SK-N-SH (cell line): ENCODE measurements at regions not wholly inside any gene's neighbourhood (a gene's known extent, or its start where the extent isn't known, plus 50 kb on each side); places are given as distances from the start of the nearest gene placed in this dataset.
"Not testable (repeated sequence)": the region's sequence is repeated elsewhere in the genome, so short reads cannot be mapped to it uniquely, and the experiment has no call there.

Experiments
- CTCF ChIA-PET: fragments of 300-600, 350-600 bp; formaldehyde crosslinking; extraction: SDS; loops from one replicate; lab custom pipeline; 2021; lab: Yijun Ruan, JAX
- POLR2A ChIA-PET: fragments of 350-600 bp; sonication (Branson Sonifier 250); formaldehyde crosslinking; extraction: SDS; loops from one replicate; lab custom pipeline; 2020; ENCODE audit warnings: antibody characterized with exemption, inconsistent platforms; lab: Yijun Ruan, JAX
- DNase-seq: peaks from one replicate; pipeline ENCODE4 v3.0.0; 2012
- H2AFZ ChIP-seq: fragments of 200-600 bp; sonication (generic); 2 replicates; pipeline ENCODE4 v1.8.1; 2016; ENCODE audit warnings: antibody characterized with exemption, mild to moderate bottlenecking, low read depth
- H3F3A ChIP-seq: fragments of 200-600 bp; sonication (generic); replicated peaks from 2 replicates; pipeline ENCODE3; 2016; ENCODE audit warnings: antibody characterized with exemption, mild to moderate bottlenecking; ENCODE audit not compliant: insufficient read depth
- H3K27ac ChIP-seq, 2 experiments: fragments of 200-500 bp in 1 of 2; fragments of 200-600 bp in 1 of 2; sonication (Bioruptor generic) in 1 of 2; sonication (generic), shearing (Covaris generic) in 1 of 2; 2 replicates each; pipeline versions ENCODE4 v1.5.1 to v1.6.1; 2014 to 2016; ENCODE audit warnings: low read depth in 2 of 2, inconsistent platforms in 1 of 2, low read length in 1 of 2, mild to moderate bottlenecking in 1 of 2, mixed read lengths in 1 of 2
- H3K27me3 ChIP-seq: fragments of 200-600 bp; sonication (generic), shearing (Covaris generic); 2 replicates; pipeline ENCODE4 v1.6.1; 2016; ENCODE audit warnings: mixed run types; ENCODE audit not compliant: insufficient read depth
- H3K36me3 ChIP-seq, 2 experiments: fragments of 200-500 bp in 1 of 2; fragments of 200-600 bp in 1 of 2; sonication (Bioruptor generic) in 1 of 2; sonication (generic) in 1 of 2; replicated peaks in 1 of 2; 2 replicates each; pipeline versions ENCODE3 to v1.5.1; 2014 to 2016; ENCODE audit warnings: low read length in 1 of 2, mild to moderate bottlenecking in 1 of 2; ENCODE audit not compliant: insufficient read depth in 2 of 2, control insufficient read depth in 1 of 2
- H3K4me1 ChIP-seq, 2 experiments: fragments of 200-500 bp in 1 of 2; fragments of 200-600 bp in 1 of 2; sonication (Bioruptor generic) in 1 of 2; sonication (generic), shearing (Covaris generic) in 1 of 2; 2 replicates each; pipeline versions ENCODE4 v1.5.1 to v1.6.1; 2014 to 2016; ENCODE audit warnings: low read depth in 1 of 2, low read length in 1 of 2, mixed run types in 1 of 2; ENCODE audit not compliant: insufficient read depth in 2 of 2, control insufficient read depth in 1 of 2
- H3K4me2 ChIP-seq: fragments of 200-600 bp; sonication (generic), shearing (Covaris generic); 2 replicates; pipeline ENCODE4 v1.6.1; 2017; ENCODE audit warnings: mixed run types
- H3K4me3 ChIP-seq, 2 experiments: fragments of 200-500 bp in 1 of 2; fragments of 200-600 bp in 1 of 2; sonication (Bioruptor generic) in 1 of 2; sonication (generic), shearing (Covaris generic) in 1 of 2; 2 replicates each; pipeline versions ENCODE4 v1.5.1 to v1.8.1; 2014 to 2016; ENCODE audit warnings: low read depth in 2 of 2, inconsistent platforms in 1 of 2, low read length in 1 of 2, mild to moderate bottlenecking in 1 of 2, mixed read lengths in 1 of 2, moderate library complexity in 1 of 2
- H3K79me2 ChIP-seq: fragments of 200-600 bp; sonication (generic); 2 replicates; pipeline ENCODE4 v1.8.1; 2017; ENCODE audit warnings: mild to moderate bottlenecking; ENCODE audit not compliant: insufficient read depth
- H3K9ac ChIP-seq: fragments of 200-600 bp; sonication (generic); 2 replicates; pipeline ENCODE4 v1.6.1; 2017; ENCODE audit warnings: mixed run types
- H3K9me2 ChIP-seq: fragments of 200-600 bp; sonication (generic); 2 replicates; pipeline ENCODE4 v1.6.1; 2017; ENCODE audit warnings: mixed run types
- H3K9me3 ChIP-seq: fragments of 200-600 bp; sonication (generic); 2 replicates; pipeline ENCODE4 v1.6.1; 2017; ENCODE audit warnings: mixed run types, mild to moderate bottlenecking, moderate library complexity
- H4K20me1 ChIP-seq: fragments of 200-600 bp; sonication (generic); 2 replicates; pipeline ENCODE4 v1.6.1; 2017; ENCODE audit warnings: mild to moderate bottlenecking, mixed run types; ENCODE audit not compliant: insufficient read depth
- ELF1 ChIP-seq: IDR thresholded peaks from 2 replicates; pipeline ENCODE4 v1.4.0; 2012
- EP300 ChIP-seq, 2 experiments: IDR thresholded peaks; 2 replicates each; pipeline versions ENCODE4 v1.4.0 to v1.6.1; 2012; ENCODE audit warnings: borderline replicate concordance in 1 of 2, low read depth in 1 of 2, low read length in 1 of 2
- EZH2phosphoT487 ChIP-seq: fragments of 200-600 bp; sonication (generic); IDR thresholded peaks from 2 replicates; pipeline ENCODE4 v1.6.1; 2017; ENCODE audit warnings: low read depth, mixed run types, mild to moderate bottlenecking, antibody characterized with exemption, moderate library complexity, borderline replicate concordance
- FOXJ3 ChIP-seq: sonication (generic); formaldehyde crosslinking; IDR thresholded peaks from 2 replicates; pipeline ENCODE4 v1.5.1; 2020; ENCODE audit warnings: mild to moderate bottlenecking, missing genetic modification reagents
- FOXM1 ChIP-seq: IDR thresholded peaks from 2 replicates; pipeline ENCODE4 v1.4.0; 2012; ENCODE audit warnings: low read depth, mild to moderate bottlenecking
- GABPA ChIP-seq: IDR thresholded peaks from 2 replicates; pipeline ENCODE4 v1.4.0; 2012; ENCODE audit warnings: low read depth, mild to moderate bottlenecking
- GATA2 ChIP-seq: sonication (generic); formaldehyde crosslinking; IDR thresholded peaks from 2 replicates; pipeline ENCODE4 v1.5.0; 2020; ENCODE audit warnings: mild to moderate bottlenecking, missing genetic modification reagents
- MXI1 ChIP-seq: IDR thresholded peaks from 2 replicates; pipeline ENCODE4 v1.6.1; 2012; ENCODE audit warnings: mild to moderate bottlenecking, low read depth, low read length, improper control_type of control experiment
- POLR2AphosphoS5 ChIP-seq: IDR thresholded peaks from 2 replicates; pipeline ENCODE4 v1.6.1; 2012; ENCODE audit warnings: low read depth, low read length
- RAD21 ChIP-seq: IDR thresholded peaks from 2 replicates; pipeline ENCODE4 v1.6.1; 2012; ENCODE audit warnings: mild to moderate bottlenecking, low read length
- TCF12 ChIP-seq: IDR thresholded peaks from 2 replicates; pipeline ENCODE4 v1.4.0; 2012
- TEAD4 ChIP-seq: IDR thresholded peaks from 2 replicates; pipeline ENCODE4 v1.4.0; 2012; ENCODE audit warnings: mild to moderate bottlenecking, borderline replicate concordance; ENCODE audit not compliant: insufficient read depth
- YY1 ChIP-seq: IDR thresholded peaks from 2 replicates; pipeline ENCODE4 v1.4.0; 2012; ENCODE audit warnings: low read depth, mild to moderate bottlenecking
- WGBS: methylation state at CpG from one replicate; pipeline ENCODE4 v1.1.6; 2017; ENCODE audit warnings: low lambda C conversion rate; 5-methylcytosine and 5-hydroxymethylcytosine counted together
- TF ChIP-seq, protein P1 (sequence below): fragments of 150-350 bp; IDR thresholded peaks from 2 replicates; pipeline ENCODE4 v1.6.1; 2017; ENCODE audit warnings: antibody characterized with exemption, low read length, low read depth, borderline replicate concordance
- TF ChIP-seq, protein P2 (sequence below): fragments of 200-600 bp; sonication (generic); IDR thresholded peaks from 2 replicates; pipeline ENCODE4 v1.6.1; 2017; ENCODE audit warnings: antibody characterized with exemption, mild to moderate bottlenecking, moderate library complexity

DNA sequence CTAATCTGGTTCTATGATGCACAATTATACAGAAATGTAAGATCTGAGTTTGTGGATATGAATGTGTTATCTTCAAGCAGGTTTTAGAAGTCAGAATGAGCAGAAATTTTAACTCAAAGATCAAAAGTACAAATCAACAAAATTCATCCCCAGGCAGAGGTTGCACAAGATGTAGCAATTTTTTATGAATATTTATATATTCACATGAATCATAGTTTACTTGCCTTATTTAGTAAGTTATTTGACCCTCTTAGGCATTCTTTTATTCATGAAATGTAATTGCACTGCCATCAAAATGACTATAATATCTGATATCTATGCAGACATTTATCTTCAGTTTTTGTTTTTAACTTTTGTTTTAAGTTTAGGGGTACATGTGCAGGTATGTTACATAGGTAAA lies 103.1 kb upstream of the DAZL start:
- Histone ChIP-seq H3K79me2 (no peaks in the 10 kb centered on the region), H4K20me1 (no peaks in the 10 kb centered on the region), H2AFZ (no peak overlapping the region), H3K27ac (no peak overlapping the region), H3K27me3 (no peaks in the 10 kb centered on the region), H3K4me1 (no peaks in the 10 kb centered on the region), H3K9me3 (no peaks in the 10 kb centered on the region), H3K4me2 (no peak overlapping the region), H3K4me3 (no peak overlapping the region), H3K9ac (no peak overlapping the region), H3K9me2 (no peaks in the 10 kb centered on the region), H3F3A (no peaks in the 10 kb centered on the region), H3K36me3 (no peaks in the 10 kb centered on the region)
- DNase-seq: no peak
- no peak for TF ChIP-seq ELF1
- no peak for TF ChIP-seq MXI1
- TF ChIP-seq TEAD4: no peak
- TF ChIP-seq EP300 (IDR thresholded peaks at IDR 0.05; ENCODE audit: borderline replicate concordance in 1 of 2, low read depth in 1 of 2, low read length in 1 of 2): no peak
- no peak for TF ChIP-seq GABPA
- TF ChIP-seq POLR2AphosphoS5: no peak
- no peak for TF ChIP-seq TCF12
- no peak for TF ChIP-seq EZH2phosphoT487
- no peak for TF ChIP-seq GATA2
- no peak for TF ChIP-seq RAD21
- TF ChIP-seq FOXM1: no peak
- TF ChIP-seq, protein P1, sequence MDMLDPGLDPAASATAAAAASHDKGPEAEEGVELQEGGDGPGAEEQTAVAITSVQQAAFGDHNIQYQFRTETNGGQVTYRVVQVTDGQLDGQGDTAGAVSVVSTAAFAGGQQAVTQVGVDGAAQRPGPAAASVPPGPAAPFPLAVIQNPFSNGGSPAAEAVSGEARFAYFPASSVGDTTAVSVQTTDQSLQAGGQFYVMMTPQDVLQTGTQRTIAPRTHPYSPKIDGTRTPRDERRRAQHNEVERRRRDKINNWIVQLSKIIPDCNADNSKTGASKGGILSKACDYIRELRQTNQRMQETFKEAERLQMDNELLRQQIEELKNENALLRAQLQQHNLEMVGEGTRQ: no peak
- no peak for TF ChIP-seq YY1
- TF ChIP-seq, protein P2, sequence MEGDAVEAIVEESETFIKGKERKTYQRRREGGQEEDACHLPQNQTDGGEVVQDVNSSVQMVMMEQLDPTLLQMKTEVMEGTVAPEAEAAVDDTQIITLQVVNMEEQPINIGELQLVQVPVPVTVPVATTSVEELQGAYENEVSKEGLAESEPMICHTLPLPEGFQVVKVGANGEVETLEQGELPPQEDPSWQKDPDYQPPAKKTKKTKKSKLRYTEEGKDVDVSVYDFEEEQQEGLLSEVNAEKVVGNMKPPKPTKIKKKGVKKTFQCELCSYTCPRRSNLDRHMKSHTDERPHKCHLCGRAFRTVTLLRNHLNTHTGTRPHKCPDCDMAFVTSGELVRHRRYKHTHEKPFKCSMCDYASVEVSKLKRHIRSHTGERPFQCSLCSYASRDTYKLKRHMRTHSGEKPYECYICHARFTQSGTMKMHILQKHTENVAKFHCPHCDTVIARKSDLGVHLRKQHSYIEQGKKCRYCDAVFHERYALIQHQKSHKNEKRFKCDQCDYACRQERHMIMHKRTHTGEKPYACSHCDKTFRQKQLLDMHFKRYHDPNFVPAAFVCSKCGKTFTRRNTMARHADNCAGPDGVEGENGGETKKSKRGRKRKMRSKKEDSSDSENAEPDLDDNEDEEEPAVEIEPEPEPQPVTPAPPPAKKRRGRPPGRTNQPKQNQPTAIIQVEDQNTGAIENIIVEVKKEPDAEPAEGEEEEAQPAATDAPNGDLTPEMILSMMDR: no peak
- TF ChIP-seq FOXJ3 (CRISPR knock-in tag): no peak
- CTCF ChIA-PET: no interaction called here
- POLR2A ChIA-PET: no interaction called here

DNA sequence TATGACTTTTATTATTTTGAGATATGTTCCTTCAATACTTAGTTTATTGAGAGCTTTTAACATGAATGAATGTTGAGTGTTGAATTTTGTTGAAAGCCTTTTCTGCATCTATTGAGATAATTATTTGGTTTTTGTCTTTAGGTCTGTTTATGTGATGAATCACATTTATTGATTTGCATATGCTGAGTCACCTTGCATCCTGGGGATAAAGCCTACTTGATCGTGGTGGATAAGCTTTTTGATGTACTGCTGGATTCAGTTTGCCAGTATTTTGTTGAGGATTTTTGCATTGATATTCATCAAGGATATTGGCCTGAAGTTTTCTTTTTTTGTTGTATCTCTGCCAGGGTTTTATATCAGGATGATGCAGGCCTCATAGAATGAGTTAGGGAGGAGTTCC lies 106.5 kb upstream of the DAZL start:
- H3K9ac ChIP-seq, H4K20me1 ChIP-seq, H3F3A ChIP-seq, H3K27ac ChIP-seq, H3K4me2 ChIP-seq, H3K9me3 ChIP-seq, H3K4me1 ChIP-seq, POLR2A ChIA-PET, H3K27me3 ChIP-seq, H3K36me3 ChIP-seq, H3K4me3 ChIP-seq, DNase-seq, H3K9me2 ChIP-seq, H3K79me2 ChIP-seq, H2AFZ ChIP-seq: not testable (repeated sequence)
- WGBS: 4% methylated on average over 1 of the region's 1 CpG
- CTCF ChIA-PET: interaction anchor here (0.7 kb wide), 2 partner anchors 38 to 1987 kb away, joined by 3 read pairs; no protein-coding TSS in a partner anchor
